ENCODE measurements at regions not wholly inside any gene's neighbourhood (a gene's known extent, or its start where the extent isn't known, plus 50 kb on each side); places are given as distances from the start of the nearest gene placed in this dataset.

GRCh38 chr20:11516448-11516847 lies 401.2 kb upstream of the BTBD3 start:
- H3K4me1 ChIP-seq: no peaks in the 10 kb centered on the region
- intact Hi-C loops (cut with DNase I): no loop called here
- H3K27ac ChIP-seq: no peak overlapping the region
- H3K9me3 ChIP-seq: no peaks in the 10 kb centered on the region
- no peak for TF ChIP-seq POLR2A (IDR thresholded peaks at IDR 0.05)
- TF ChIP-seq CTCF (IDR thresholded peaks at IDR 0.05): no peak
- WGBS, 2 donors: 75 to 82% methylated on average over 4 of the region's 4 CpGs
- no peaks in the 10 kb centered on the region for H3K36me3 ChIP-seq
- no peak for DNase-seq
- H3K27me3 ChIP-seq: no peaks in the 10 kb centered on the region
- H3K4me3 ChIP-seq: no peak overlapping the region

- Histone ChIP-seq H3K27ac (no peak overlapping the region), H3K9me3 (peaks cover 0 to 23% (median 0%) of the 10 kb centered on the region in 3 donors), H3K4me1 (no peaks in the 10 kb centered on the region), H3K27me3 (no peaks in the 10 kb centered on the region), H3K36me3 (no peaks in the 10 kb centered on the region), H3K4me3 (no peak overlapping the region)
- TF ChIP-seq POLR2A (IDR thresholded peaks at IDR 0.05): no peak
- no peak for TF ChIP-seq CTCF (IDR thresholded peaks at IDR 0.05)
- intact Hi-C loops (cut with DNase I): no loop called here
- no peak for DNase-seq
- WGBS, 2 donors: 0% methylated on average over 1 of the region's 1 CpG
Observed at GRCh38 chr20:11520596-11520995, 397.1 kb upstream of the BTBD3 start.

GRCh38 chr20:11521476-11522365 lies 396.0 kb upstream of the BTBD3 start:
- Histone ChIP-seq H3K4me3 (no peak overlapping the region), H3K27ac (no peak overlapping the region), H3K4me1 (no peaks in the 10 kb centered on the region), H3K9me3 (peaks cover 0 to 23% (median 0%) of the 10 kb centered on the region in 3 donors), H3K36me3 (no peaks in the 10 kb centered on the region), H3K27me3 (no peaks in the 10 kb centered on the region)
- TF ChIP-seq POLR2A (IDR thresholded peaks at IDR 0.05): no peak
- TF ChIP-seq CTCF (IDR thresholded peaks at IDR 0.05): no peak
- WGBS, 2 donors: 66 to 72% methylated on average over 4 of the region's 4 CpGs
- no peak for DNase-seq
- intact Hi-C loops (cut with DNase I): no loop called here

GRCh38 chr20:11522366-11522741 lies 395.3 kb upstream of the BTBD3 start:
- Histone ChIP-seq H3K27me3 (no peaks in the 10 kb centered on the region), H3K4me1 (no peaks in the 10 kb centered on the region), H3K36me3 (no peaks in the 10 kb centered on the region), H3K9me3 (peaks cover 0 to 23% (median 0%) of the 10 kb centered on the region in 3 donors), H3K4me3 (no peak overlapping the region), H3K27ac (no peak overlapping the region)
- TF ChIP-seq CTCF (IDR thresholded peaks at IDR 0.05) (no peak), POLR2A (IDR thresholded peaks at IDR 0.05) (no peak)
- intact Hi-C loops (cut with DNase I): no loop called here
- no peak for DNase-seq
- 84 to 100% methylated on average over 2 of the region's 2 CpGs for WGBS, 2 donors

- DNase-seq: no peak
Observed at GRCh38 chr20:11529047-11529446, 388.6 kb upstream of the BTBD3 start.

More at GRCh38 chr20:11529047-11529446, 388.6 kb upstream of the BTBD3 start:
- H3K4me3 ChIP-seq: no peak overlapping the region
- no peaks in the 10 kb centered on the region for H3K27me3 ChIP-seq
- 41 to 50% methylated on average over 4 of the region's 4 CpGs for WGBS, 2 donors
- intact Hi-C loops (cut with DNase I): no loop called here
- no peaks in the 10 kb centered on the region for H3K4me1 ChIP-seq
- H3K9me3 ChIP-seq: peaks cover 0 to 25% (median 13%) of the 10 kb centered on the region in 3 donors
- no peak for TF ChIP-seq POLR2A (IDR thresholded peaks at IDR 0.05)
- H3K36me3 ChIP-seq: no peaks in the 10 kb centered on the region
- no peak overlapping the region for H3K27ac ChIP-seq
